Endodermal cell (in vitro differentiated cells): ENCODE measurements at regions not wholly inside any gene's neighbourhood (a gene's known extent, or its start where the extent isn't known, plus 50 kb on each side); places are given as distances from the start of the nearest gene placed in this dataset.
A peak's percentile ranks its signal among the peaks of the same experiment; 100 is the strongest.

Source experiments
- DNase-seq: peaks from one replicate; pipeline ENCODE4 v3.0.0-alpha.2; 2017
- H3K27ac ChIP-seq: 2 replicates; pipeline ENCODE4 v1.5.1; 2013; ENCODE audit warnings: mild to moderate bottlenecking, low read depth, low read length, moderate library complexity
- H3K27me3 ChIP-seq: 2 replicates; pipeline ENCODE4 v1.6.1; 2013; ENCODE audit warnings: mild to moderate bottlenecking, low read length, moderate library complexity; ENCODE audit not compliant: insufficient read depth, control insufficient read depth, poor library complexity, severe bottlenecking
- H3K36me3 ChIP-seq: 2 replicates; pipeline ENCODE4 v1.7.0; 2013; ENCODE audit warnings: mild to moderate bottlenecking, low read length, moderate library complexity; ENCODE audit not compliant: control insufficient read depth, insufficient read depth
- H3K4me1 ChIP-seq: one replicate; pipeline ENCODE4 v1.7.0; 2013; ENCODE audit warnings: low read length; ENCODE audit not compliant: control insufficient read depth, insufficient read depth
- H3K4me3 ChIP-seq: 2 replicates; pipeline ENCODE4 v1.5.1; 2013; ENCODE audit warnings: mild to moderate bottlenecking, low read length, moderate library complexity
- H3K9ac ChIP-seq: 2 replicates; pipeline ENCODE4 v1.6.1; 2013; ENCODE audit warnings: mild to moderate bottlenecking, low read length, moderate library complexity; ENCODE audit not compliant: poor library complexity, severe bottlenecking; ENCODE audit errors: extremely low read depth
- H3K9me3 ChIP-seq: 2 replicates; pipeline ENCODE4 v1.6.1; 2013; ENCODE audit warnings: mild to moderate bottlenecking, low read length, moderate library complexity; ENCODE audit not compliant: control insufficient read depth
- H3K27ac Mint-ChIP-seq: 2 replicates; pipeline ENCODE4 v1.8.0; 2020; ENCODE audit warnings: mixed read lengths
- H3K27me3 Mint-ChIP-seq: 2 replicates; pipeline ENCODE4 v1.8.0; 2021; ENCODE audit warnings: mild to moderate bottlenecking, mixed read lengths; ENCODE audit not compliant: insufficient read depth
- H3K36me3 Mint-ChIP-seq: 2 replicates; pipeline ENCODE4 v1.8.0; 2020; ENCODE audit warnings: low read depth, mixed read lengths
- H3K4me1 Mint-ChIP-seq: 2 replicates; pipeline ENCODE4 v1.8.0; 2020; ENCODE audit warnings: mixed read lengths
- H3K4me3 Mint-ChIP-seq: 2 replicates; pipeline ENCODE4 v1.8.0; 2020; ENCODE audit warnings: mild to moderate bottlenecking, moderate library complexity, mixed read lengths
- H3K9me3 Mint-ChIP-seq: 2 replicates; pipeline ENCODE4 v1.8.0; 2020; ENCODE audit warnings: mild to moderate bottlenecking, mixed read lengths
- WGBS, 2 experiments: methylation state at CpG; one replicate each; pipeline versions ENCODE4 v1.1.5 to v1.1.7; 2013; ENCODE audit warnings: missing lambda C conversion rate in 2 of 2, mixed read lengths in 1 of 2; ENCODE audit not compliant: insufficient coverage in 1 of 2, insufficient read length in 1 of 2; 5-methylcytosine and 5-hydroxymethylcytosine counted together
- TF ChIP-seq, protein P1 (sequence below): fragments of 200-600 bp; sonication (generic); conservative IDR thresholded peaks from 2 replicates; pipeline ENCODE4 v1.5.0; 2021; ENCODE audit warnings: antibody characterized with exemption, mild to moderate bottlenecking

DNA sequence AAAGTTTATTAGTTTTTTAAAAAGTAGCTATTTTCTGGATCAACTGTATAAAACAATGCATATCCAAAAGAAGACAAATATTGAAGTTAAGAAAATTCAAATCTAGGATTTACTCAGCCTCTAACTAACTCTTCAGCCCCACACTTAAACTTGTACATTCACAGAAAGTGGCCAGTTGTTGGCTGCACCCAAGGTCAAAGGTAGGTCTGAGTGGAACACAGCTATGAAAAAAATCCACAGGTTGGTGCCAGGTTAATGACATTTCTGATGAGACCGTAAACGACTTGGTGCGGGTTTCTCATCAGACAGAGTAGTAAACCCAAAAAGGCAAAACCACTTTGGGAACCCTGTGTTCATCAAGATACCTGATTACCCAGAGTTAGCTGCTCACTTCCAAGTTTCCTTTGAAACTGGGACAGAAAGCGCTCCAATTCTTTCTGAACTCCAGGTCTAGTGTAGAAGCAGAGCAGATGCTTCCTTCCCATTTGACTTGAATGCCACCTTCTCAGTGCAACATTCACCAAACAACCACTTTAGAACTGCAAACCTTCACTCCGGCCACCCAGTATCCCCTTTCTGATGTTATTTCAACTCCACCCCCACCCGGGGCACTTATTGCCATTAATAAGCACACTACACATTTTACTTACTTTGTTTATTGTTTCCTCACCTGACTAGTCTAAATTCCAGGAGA is 208.3 kb upstream of the STARD13 start:
- TF ChIP-seq, protein P1, sequence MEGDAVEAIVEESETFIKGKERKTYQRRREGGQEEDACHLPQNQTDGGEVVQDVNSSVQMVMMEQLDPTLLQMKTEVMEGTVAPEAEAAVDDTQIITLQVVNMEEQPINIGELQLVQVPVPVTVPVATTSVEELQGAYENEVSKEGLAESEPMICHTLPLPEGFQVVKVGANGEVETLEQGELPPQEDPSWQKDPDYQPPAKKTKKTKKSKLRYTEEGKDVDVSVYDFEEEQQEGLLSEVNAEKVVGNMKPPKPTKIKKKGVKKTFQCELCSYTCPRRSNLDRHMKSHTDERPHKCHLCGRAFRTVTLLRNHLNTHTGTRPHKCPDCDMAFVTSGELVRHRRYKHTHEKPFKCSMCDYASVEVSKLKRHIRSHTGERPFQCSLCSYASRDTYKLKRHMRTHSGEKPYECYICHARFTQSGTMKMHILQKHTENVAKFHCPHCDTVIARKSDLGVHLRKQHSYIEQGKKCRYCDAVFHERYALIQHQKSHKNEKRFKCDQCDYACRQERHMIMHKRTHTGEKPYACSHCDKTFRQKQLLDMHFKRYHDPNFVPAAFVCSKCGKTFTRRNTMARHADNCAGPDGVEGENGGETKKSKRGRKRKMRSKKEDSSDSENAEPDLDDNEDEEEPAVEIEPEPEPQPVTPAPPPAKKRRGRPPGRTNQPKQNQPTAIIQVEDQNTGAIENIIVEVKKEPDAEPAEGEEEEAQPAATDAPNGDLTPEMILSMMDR: no peak
- H3K4me1 Mint-ChIP-seq: peaks cover 23% of the 10 kb centered on the region
- no peaks in the 10 kb centered on the region for H3K36me3 ChIP-seq
- no peak overlapping the region for H3K4me3 Mint-ChIP-seq
- H3K9ac ChIP-seq: no peak overlapping the region
- no peak overlapping the region for H3K27ac Mint-ChIP-seq
- DNase-seq: no peak
- no peaks in the 10 kb centered on the region for H3K36me3 Mint-ChIP-seq
- H3K4me1 ChIP-seq: no peaks in the 10 kb centered on the region
- no peaks in the 10 kb centered on the region for H3K9me3 ChIP-seq
- no peak overlapping the region for H3K4me3 ChIP-seq
- no peaks in the 10 kb centered on the region for H3K9me3 Mint-ChIP-seq
- no peak overlapping the region for H3K27ac ChIP-seq
- no peaks in the 10 kb centered on the region for H3K27me3 Mint-ChIP-seq
- H3K27me3 ChIP-seq: no peaks in the 10 kb centered on the region
- 83 to 100% methylated on average over 2 to 6 of the region's 6 CpGs for WGBS, 2 experiments

DNA sequence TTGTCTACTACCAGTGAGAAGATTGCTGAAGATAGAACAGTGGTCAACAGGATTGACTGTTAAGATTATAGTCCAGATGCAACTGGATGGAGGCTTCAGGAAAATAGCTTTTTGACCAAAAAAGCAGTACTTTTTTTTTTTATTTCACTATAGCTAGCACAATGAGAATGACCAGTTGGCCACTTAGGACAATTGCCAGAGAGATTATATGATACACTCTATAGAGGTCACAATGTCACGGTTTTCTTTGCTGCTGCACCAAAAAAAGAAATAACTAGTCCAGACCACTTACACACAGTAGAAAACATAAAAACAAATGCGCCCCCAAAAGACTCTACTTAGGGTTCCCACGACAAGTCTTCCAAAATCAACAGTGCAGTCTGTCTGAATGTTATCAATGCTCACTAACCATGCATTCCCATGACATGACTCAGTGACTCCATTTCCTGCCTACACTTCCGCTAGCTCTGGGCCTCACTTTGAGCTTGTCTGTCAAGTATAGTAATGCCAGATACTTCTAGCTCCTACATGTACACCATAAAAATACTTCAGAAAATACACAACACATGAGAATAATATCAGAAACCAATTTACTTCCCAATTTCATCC is 209.1 kb upstream of the STARD13 start:
- H3K9me3 ChIP-seq: no peaks in the 10 kb centered on the region
- no peaks in the 10 kb centered on the region for H3K27me3 ChIP-seq
- Mint-ChIP-seq H3K27me3 (no peaks in the 10 kb centered on the region), H3K36me3 (no peaks in the 10 kb centered on the region), H3K4me1 (peaks cover 18% of the 10 kb centered on the region), H3K9me3 (no peaks in the 10 kb centered on the region), H3K27ac (no peak overlapping the region), H3K4me3 (no peak overlapping the region)
- 89 to 93% methylated on average over 3 to 4 of the region's 4 CpGs for WGBS, 2 experiments
- H3K4me1 ChIP-seq: no peaks in the 10 kb centered on the region
- H3K36me3 ChIP-seq: no peaks in the 10 kb centered on the region
- no peak overlapping the region for H3K9ac ChIP-seq
- TF ChIP-seq, protein P1: no peak
- no peak overlapping the region for H3K27ac ChIP-seq
- peak overlapping the region; percentile 25 for H3K4me3 ChIP-seq
- no peak for DNase-seq

DNA sequence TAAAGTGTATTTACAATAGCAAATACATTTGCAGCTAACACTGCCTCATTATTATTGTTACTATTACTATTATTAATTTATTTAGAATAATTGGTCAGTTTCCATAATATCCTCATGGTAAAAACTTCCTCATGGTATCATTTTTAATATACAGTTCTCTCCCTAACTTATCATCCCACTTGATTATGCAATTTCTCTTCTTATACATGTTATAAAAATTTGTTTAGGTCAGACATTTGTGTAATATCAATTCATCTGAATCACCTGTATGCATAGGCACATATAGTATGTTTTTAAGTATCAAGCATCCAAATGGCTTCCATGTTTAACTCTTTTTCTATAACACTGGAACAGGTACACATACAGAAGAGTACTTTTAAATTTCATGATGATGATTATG is 210.8 kb upstream of the STARD13 start:
- no peak for DNase-seq
- Histone ChIP-seq H3K27ac (no peak overlapping the region), H3K27me3 (no peaks in the 10 kb centered on the region), H3K4me3 (no peak overlapping the region), H3K4me1 (no peaks in the 10 kb centered on the region), H3K9me3 (no peaks in the 10 kb centered on the region), H3K9ac (no peak overlapping the region), H3K36me3 (no peaks in the 10 kb centered on the region)
- Mint-ChIP-seq H3K36me3 (no peaks in the 10 kb centered on the region), H3K27me3 (no peaks in the 10 kb centered on the region), H3K27ac (no peak overlapping the region), H3K4me1 (peaks cover 15% of the 10 kb centered on the region), H3K9me3 (peaks cover under 1% of the 10 kb centered on the region), H3K4me3 (no peak overlapping the region)
- TF ChIP-seq, protein P1: no peak
